NCI-H510A treated with DMSO at 0.1 percent for 48 hours (cell line): ENCODE measurements at regions not wholly inside any gene's neighbourhood (a gene's known extent, or its start where the extent isn't known, plus 50 kb on each side); places are given as distances from the start of the nearest gene placed in this dataset.
A peak's percentile ranks its signal among the peaks of the same experiment; 100 is the strongest.
"Not testable (repeated sequence)": the region's sequence is repeated elsewhere in the genome, so short reads cannot be mapped to it uniquely, and the experiment has no call there.

Source experiments
- DNase-seq: peaks from one replicate; lab custom pipeline; 2025; lab: John Stamatoyannopoulos, UW

GRCh38 chr16:29355339-29356059 is 51.0 kb downstream of the NPIPB11 start:
- not testable (repeated sequence) for DNase-seq

GRCh38 chr16:29354449-29354848 is 52.1 kb downstream of the NPIPB11 start:
- not testable (repeated sequence) for DNase-seq

GRCh38 chr16:29352617-29352999 is 53.9 kb downstream of the NPIPB11 start:
- DNase-seq: not testable (repeated sequence)

GRCh38 chr16:29351970-29352616 is 54.4 kb downstream of the NPIPB11 start:
- not testable (repeated sequence) for DNase-seq

- not testable (repeated sequence) for DNase-seq
These were observed 55.1 kb downstream of the NPIPB11 start for GRCh38 chr16:29351271-29351969.

- not testable (repeated sequence) for DNase-seq
These were observed 56.5 kb downstream of the NPIPB11 start for GRCh38 chr16:29349966-29350365.

- DNase-seq: not testable (repeated sequence)
These were observed 57.8 kb downstream of the NPIPB11 start for GRCh38 chr16:29348748-29349147.

- DNase-seq: not testable (repeated sequence)
These were observed 58.3 kb downstream of the NPIPB11 start for GRCh38 chr16:29348123-29348690.

- not testable (repeated sequence) for DNase-seq
These were observed 59.5 kb downstream of the NPIPB11 start for GRCh38 chr16:29346796-29347580.

- not testable (repeated sequence) for DNase-seq
These were observed 60.3 kb downstream of the NPIPB11 start for GRCh38 chr16:29346203-29346602.

GRCh38 chr16:29342937-29343336 is 63.6 kb downstream of the NPIPB11 start:
- not testable (repeated sequence) for DNase-seq

- not testable (repeated sequence) for DNase-seq
These were observed 65.6 kb downstream of the NPIPB11 start for GRCh38 chr16:29340779-29341438.

- not testable (repeated sequence) for DNase-seq
These were observed 66.3 kb downstream of the NPIPB11 start for GRCh38 chr16:29340235-29340634.

GRCh38 chr16:29338821-29339700 is 67.5 kb downstream of the NPIPB11 start:
- peak; percentile 52 for DNase-seq

GRCh38 chr16:29337385-29337901 is 69.1 kb downstream of the NPIPB11 start:
- DNase-seq: not testable (repeated sequence)

GRCh38 chr16:29335549-29335846 is 71.0 kb downstream of the NPIPB11 start:
- not testable (repeated sequence) for DNase-seq

GRCh38 chr16:29334776-29335548 is 71.5 kb downstream of the NPIPB11 start:
- DNase-seq: not testable (repeated sequence)

- DNase-seq: not testable (repeated sequence)
These were observed 72.9 kb downstream of the NPIPB11 start for GRCh38 chr16:29333492-29334097.

GRCh38 chr16:29330623-29331022 is 75.9 kb downstream of the NPIPB11 start:
- not testable (repeated sequence) for DNase-seq
